Effector memory CD8-positive, alpha-beta T cell (primary cell): ENCODE measurements at regions not wholly inside any gene's neighbourhood (a gene's known extent, or its start where the extent isn't known, plus 50 kb on each side); places are given as distances from the start of the nearest gene placed in this dataset.

Source experiments
- ATAC-seq: fragments of 150-1000 bp; cut with Tn5 transposase; replicated peaks from 2 replicates; pipeline ENCODE4 v1.10.0; 2021; ENCODE audit warnings: mild to moderate bottlenecking, moderate library complexity
- DNase-seq, 3 experiments: peaks; one replicate each; pipeline ENCODE4 v3.0.0; 2021
- H3K27ac Mint-ChIP-seq, 2 donors: one replicate each; pipeline ENCODE4 v1.8.0; 2022; ENCODE audit warnings: mild to moderate bottlenecking in 2 of 2, mixed read lengths in 2 of 2, moderate library complexity in 2 of 2
- H3K27me3 Mint-ChIP-seq, 2 donors: one replicate each; pipeline ENCODE4 v1.8.0; 2022; ENCODE audit warnings: mixed read lengths in 2 of 2
- H3K36me3 Mint-ChIP-seq: one replicate; pipeline ENCODE4 v1.8.0; 2022; ENCODE audit warnings: mild to moderate bottlenecking, moderate library complexity, mixed read lengths; ENCODE audit not compliant: insufficient read depth
- H3K4me1 Mint-ChIP-seq, 2 donors: one replicate each; pipeline ENCODE4 v1.8.0; 2022; ENCODE audit warnings: low read depth in 2 of 2, mixed read lengths in 2 of 2
- H3K4me3 Mint-ChIP-seq, 2 donors: one replicate each; pipeline ENCODE4 v1.8.0; 2022; ENCODE audit warnings: mild to moderate bottlenecking in 2 of 2, mixed read lengths in 2 of 2, moderate library complexity in 2 of 2
- H3K9me3 Mint-ChIP-seq, 2 donors: one replicate each; pipeline ENCODE4 v1.8.0; 2022; ENCODE audit warnings: mixed read lengths in 2 of 2

DNA sequence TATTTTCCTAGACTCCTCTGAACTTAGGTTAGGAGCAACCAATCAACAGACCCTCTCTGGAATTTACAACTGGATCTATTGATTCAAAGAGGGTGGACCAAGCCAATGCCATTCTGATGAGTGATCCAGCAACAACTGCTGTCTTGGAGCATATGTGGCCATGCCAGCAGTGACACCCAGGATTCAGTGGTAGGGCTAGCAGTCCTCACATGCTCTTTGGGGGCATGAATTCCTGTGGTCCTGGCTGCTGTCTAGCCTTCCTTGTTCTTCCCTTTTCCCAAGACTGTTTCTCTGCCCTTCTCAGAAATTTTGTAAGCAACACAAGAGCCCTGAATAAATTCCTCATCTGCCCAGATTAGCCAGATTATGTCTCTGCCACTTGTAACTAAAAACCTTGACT, 61.5 kb upstream of the GATB start:
- ATAC-seq = no peak
- Mint-ChIP-seq H3K27me3 (peaks cover 22 to 28% of the 10 kb centered on the region in 2 donors), H3K4me3 (no peak overlapping the region), H3K27ac (no peak overlapping the region), H3K4me1 (no peaks in the 10 kb centered on the region), H3K9me3 (no peaks in the 10 kb centered on the region), H3K36me3 (no peaks in the 10 kb centered on the region)
- no peak for DNase-seq

DNA sequence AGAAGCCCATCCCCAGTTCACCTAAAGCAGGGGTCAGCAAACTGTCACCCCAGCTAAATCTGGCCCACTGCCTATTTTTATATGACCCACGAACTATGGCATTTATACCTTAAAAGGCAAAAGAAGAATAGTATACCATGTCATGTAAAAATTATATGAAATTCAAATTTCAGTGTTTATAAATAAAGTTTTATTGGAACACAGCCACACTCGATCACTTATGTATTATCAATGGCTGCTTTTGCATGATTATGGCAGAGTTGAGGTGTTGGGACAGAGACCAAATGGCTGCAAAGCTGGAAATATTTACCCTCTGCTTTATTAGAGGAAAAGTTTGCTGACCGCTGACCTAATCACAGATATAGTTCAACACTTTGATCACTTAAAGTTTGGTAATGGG, 59.2 kb upstream of the GATB start:
- H3K27me3 Mint-ChIP-seq = peaks cover 27 to 40% of the 10 kb centered on the region in 2 donors
- H3K27ac Mint-ChIP-seq = no peak overlapping the region
- no peaks in the 10 kb centered on the region for H3K9me3 Mint-ChIP-seq
- ATAC-seq (no peak), DNase-seq (no peak)
- no peaks in the 10 kb centered on the region for H3K36me3 Mint-ChIP-seq
- no peaks in the 10 kb centered on the region for H3K4me1 Mint-ChIP-seq
- H3K4me3 Mint-ChIP-seq = no peak overlapping the region

GRCh38 chr4:151811403-151811802, 50.6 kb upstream of the GATB start:
- peaks cover 3% of the 10 kb centered on the region for H3K36me3 Mint-ChIP-seq

More at GRCh38 chr4:151811403-151811802, 50.6 kb upstream of the GATB start:
- DNase-seq (no peak), ATAC-seq (no peak)
- Mint-ChIP-seq H3K9me3 (no peaks in the 10 kb centered on the region), H3K27ac (no peak overlapping the region), H3K4me1 (no peaks in the 10 kb centered on the region), H3K27me3 (peaks cover 2 to 10% of the 10 kb centered on the region in 2 donors), H3K4me3 (no peak overlapping the region)
